HG03025 (cell line): ENCODE measurements at regions not wholly inside any gene's neighbourhood (a gene's known extent, or its start where the extent isn't known, plus 50 kb on each side); places are given as distances from the start of the nearest gene placed in this dataset.
"Not testable (repeated sequence)": the region's sequence is repeated elsewhere in the genome, so short reads cannot be mapped to it uniquely, and the experiment has no call there.

Experiments used
- ATAC-seq: cut with Tn5 transposase; IDR thresholded peaks from one replicate; pipeline ENCODE4 v1.9.1; 2021; ENCODE audit warnings: mild to moderate bottlenecking, moderate library complexity; ENCODE audit not compliant: unreplicated experiment, low FRiP score

DNA sequence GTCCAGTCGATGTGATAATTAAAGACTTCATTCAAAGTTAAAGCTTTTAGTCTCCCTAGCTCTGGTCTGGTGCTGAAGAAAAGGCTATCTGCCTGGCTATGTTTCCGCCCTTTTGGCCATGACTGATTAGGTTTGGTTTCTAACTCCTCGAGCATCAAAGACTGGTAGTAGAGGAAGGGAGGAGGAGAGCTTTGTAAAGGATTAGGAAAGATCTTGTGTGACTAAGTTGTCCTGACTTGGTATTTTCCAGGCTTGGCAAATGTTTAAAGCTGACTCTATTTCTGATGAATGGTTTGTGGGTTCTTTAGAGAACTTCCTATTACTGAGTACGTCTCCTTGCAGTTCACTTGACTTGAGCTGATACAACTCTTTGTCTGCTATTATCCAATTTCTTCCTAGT, 312.9 kb downstream of the GJA1 start:
- ATAC-seq, result no peak

- ATAC-seq, result no peak
Measured at GRCh38 chr6:121748850-121749249, 313.4 kb downstream of the GJA1 start.

- ATAC-seq, result no peak
Measured at GRCh38 chr6:121755485-121755884, 320.0 kb downstream of the GJA1 start.

DNA sequence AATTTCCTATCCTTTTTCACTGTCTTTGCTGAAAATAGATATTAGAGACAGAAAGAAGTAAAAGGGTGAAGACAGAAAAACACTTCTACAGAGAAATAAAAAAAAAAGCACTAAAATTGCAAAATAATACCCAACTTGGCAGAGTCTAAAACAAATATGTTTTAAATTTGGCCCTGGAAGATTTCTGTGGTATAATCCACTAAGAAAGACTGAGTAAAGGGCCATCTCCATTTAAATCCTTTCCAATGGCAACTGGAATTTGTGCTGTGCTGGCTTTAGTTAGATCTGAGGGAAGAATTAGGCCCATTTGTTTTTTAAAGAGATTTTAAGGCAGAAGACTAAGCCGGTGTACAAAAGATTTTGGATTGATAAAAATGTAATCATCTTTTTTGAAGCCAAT, 321.2 kb downstream of the GJA1 start:
- ATAC-seq, result no peak

GRCh38 chr6:121759370-121759769, 323.9 kb downstream of the GJA1 start:
- ATAC-seq, result no peak

DNA sequence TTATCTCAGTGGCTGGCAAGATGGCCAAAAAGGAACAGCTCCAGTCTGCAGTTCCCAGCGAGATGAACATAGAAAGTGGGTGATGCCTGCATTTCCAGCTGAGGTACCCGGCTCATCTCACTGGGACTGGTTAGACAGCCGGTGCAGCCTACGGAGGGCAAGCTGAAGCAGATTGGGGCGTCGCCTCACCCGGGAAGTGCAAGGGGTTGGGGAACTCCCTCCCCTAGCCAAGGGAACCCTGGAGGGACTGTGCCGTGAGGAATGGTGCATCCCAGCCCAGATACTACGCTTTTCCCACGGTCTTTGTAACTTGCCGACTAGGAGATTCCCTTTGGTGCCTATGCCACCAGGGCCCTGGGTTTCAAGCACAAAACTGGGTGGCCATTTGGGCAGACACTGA, 324.7 kb downstream of the GJA1 start:
- ATAC-seq, result no peak

DNA sequence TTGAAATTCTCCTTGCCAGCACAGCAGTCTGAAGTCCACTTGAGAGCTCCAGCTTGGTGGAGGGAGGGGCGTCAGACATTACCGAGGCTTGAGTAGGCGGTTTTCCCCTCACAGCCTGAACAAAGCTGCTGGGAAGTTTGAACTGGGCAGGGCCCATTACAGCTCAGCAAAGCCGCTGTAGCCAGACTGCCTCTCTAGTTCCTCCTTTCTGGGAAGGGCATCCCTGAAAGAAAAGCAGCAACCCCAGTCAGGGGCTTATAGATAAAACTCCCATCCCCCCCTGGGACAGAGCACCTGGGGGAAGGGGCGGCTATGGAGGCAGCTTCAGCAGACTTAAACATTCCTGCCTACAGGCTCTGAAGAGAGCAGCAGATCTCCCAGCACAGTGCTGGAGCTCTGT, 325.3 kb downstream of the GJA1 start:
- no peak for ATAC-seq

- peak; percentile 97 for ATAC-seq
Measured at GRCh38 chr6:121764493-121764892, 329.0 kb downstream of the GJA1 start.

DNA sequence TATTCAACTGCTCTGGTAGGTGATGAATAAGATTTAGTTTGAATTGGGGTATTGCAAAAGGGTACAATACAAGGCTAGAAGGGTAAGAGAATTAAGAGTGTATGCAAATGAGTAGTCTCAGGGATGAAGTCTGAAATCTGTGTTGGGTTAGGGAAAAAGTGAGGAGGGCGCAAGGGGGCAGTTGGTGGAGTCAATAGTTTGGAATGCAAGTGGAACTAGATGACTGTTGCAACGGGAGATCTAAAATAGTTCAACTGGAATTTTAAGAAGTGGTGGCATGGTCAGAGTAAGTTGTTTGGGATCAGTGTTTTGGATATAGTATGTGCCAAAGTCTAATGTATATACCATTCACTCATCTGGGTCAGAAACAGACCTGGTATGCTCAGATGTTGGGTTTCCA, 329.6 kb downstream of the GJA1 start:
- no peak for ATAC-seq

DNA sequence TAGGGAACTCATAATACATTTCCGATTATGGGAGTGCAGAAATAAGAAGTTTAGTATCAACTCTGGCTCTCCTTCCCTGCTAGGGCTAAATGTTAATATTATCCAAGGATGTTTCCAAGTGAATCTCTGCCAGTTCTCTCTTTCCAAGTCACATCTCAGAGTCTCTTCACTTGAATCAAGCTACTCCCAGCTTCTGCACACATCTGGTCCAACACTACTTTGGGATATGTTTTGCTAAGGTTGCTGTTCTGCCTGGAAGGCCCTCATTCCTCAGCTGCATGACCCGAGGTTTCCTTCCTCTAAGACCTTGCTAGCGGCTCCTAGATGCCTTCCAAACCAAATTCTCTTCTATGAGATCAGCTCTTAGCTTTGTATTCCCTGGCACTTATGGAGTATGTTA, 331.8 kb downstream of the GJA1 start:
- ATAC-seq, result no peak

- ATAC-seq, result no peak
Measured at GRCh38 chr6:121770943-121771342, 335.5 kb downstream of the GJA1 start.

DNA sequence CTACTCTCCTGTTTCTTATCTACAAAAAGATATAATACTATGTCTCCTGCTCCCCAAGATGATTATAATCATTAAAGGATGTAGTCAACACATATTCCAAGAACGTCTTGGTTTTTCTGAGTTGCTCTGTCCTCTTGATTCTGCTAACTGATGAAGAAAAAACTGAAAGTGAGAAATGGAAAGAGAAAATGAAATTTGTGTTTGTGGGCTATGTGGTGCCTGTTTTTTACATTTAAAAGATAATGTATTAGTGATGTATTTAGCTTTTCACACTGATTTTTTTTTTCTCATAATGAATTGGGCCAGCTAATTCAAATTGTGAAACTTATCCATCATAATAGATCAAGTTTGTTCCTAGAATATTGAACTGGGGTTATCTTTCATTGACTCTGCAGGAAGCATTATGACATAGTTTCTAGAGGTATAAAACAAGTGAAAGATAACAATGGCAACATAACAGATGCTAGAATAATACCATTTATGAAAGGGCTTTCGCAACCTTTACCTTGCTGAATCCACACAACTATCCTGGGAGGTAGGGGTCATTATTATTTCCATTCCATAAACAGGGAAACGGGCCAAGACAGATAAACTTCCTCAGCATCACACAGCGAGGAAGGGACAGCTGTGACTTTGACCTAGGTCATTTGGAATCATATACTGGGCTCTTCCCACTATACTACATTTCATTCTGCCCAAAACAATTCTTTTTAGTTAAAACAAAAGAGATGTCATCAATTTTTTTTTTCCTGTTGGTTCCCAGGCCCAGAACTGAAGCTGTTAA, 336.7 kb downstream of the GJA1 start:
- peak; percentile 89 for ATAC-seq

- no peak for ATAC-seq
Measured at GRCh38 chr6:121776054-121776453, 340.6 kb downstream of the GJA1 start.

DNA sequence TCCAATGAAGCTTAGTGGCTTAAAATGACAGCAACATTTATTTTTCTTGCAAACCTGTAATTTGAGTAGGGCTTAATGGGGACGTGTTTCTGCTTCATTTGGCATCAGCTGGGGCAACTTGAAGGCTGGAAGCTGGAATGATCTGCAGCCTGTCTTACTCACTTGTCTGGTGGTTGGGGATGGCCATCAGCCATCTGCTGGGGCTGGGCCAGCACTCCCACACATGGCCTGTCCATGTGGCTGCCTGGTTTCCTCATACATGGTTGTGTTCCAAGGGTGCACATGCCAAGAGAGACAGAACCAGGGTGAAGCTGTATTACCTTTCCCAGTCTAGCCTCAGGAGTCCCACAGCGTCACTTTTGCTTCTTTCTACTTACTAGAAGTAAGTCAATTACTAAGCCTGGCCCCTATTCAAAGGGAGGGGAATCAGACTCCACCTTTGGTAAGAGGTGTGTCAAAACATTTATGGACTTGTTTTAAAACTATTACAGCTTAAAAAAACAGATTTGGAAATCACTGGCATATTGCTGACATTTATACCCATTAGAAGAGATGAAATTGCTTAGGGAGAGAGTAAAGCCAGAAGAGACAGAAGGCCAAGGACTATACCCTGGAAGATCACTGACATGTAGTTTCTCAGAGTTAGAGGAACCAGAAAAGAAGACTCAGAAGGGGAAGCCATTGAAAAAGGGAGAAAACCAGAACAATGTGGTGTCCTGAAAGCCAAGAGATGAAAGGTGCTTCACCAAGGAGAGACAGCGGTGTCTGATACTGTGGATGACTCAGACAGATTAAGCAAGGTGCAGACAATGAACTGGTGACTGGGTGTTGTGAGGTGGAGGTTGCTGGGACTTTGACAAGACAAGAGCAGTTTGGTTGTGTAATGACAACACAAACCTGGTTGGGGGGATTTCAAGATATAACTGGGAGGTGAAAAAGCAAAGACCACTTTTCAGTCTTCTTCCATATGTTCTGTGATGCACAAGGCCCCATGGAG, 345.2 kb downstream of the GJA1 start:
- no peak for ATAC-seq

- no peak for ATAC-seq
Measured at GRCh38 chr6:121791396-121792315, 356.2 kb downstream of the GJA1 start.

DNA sequence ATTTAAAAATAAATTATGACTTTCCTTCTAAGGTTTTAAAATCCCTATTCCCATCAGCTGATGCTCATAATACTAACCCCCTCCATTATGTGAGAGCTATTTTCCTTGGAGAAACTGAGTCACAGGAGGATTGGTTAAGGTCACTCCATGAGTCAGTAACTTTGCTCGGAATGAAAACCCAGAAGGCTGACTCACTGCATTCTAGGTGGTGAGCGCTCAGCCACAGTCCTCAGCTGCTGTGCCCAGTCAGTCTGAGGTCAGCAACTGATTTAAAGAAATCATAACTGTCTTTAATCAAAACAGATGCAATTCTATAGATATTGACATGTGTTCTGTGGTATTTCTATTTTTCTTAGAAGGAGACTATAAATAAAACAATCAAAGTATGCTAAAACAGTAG, 359.2 kb downstream of the GJA1 start:
- ATAC-seq, result no peak

GRCh38 chr6:121797598-121797997, 362.2 kb downstream of the GJA1 start:
- ATAC-seq, result not testable (repeated sequence)

DNA sequence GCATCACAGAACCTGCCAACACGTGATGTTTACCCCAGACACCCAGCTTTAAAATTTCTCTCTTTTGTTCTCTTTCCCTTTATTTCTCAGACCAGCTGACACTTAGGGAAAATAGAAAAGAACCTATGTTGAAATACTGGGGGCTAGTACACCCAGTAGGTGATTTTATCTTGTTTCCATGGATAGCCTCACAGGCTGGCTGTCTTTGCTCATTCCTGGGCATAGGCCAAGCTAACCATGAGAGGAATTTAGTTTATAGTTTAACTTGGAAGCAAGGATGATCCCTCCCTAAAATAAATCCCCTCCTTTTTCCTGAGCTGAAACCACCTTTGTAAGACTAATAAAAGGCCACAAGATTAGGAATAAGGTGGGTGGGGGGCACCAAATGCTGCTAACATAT, 362.7 kb downstream of the GJA1 start:
- not testable (repeated sequence) for ATAC-seq

GRCh38 chr6:121799574-121799973, 364.1 kb downstream of the GJA1 start:
- ATAC-seq, result no peak

- ATAC-seq, result no peak
Measured at GRCh38 chr6:121800047-121800446, 364.6 kb downstream of the GJA1 start.
